HG02852 (cell line): ENCODE measurements at regions not wholly inside any gene's neighbourhood (a gene's known extent, or its start where the extent isn't known, plus 50 kb on each side); places are given as distances from the start of the nearest gene placed in this dataset.
"Not testable (repeated sequence)": the region's sequence is repeated elsewhere in the genome, so short reads cannot be mapped to it uniquely, and the experiment has no call there.

Source experiments
- ATAC-seq: cut with Tn5 transposase; IDR thresholded peaks from one replicate; pipeline ENCODE4 v1.9.1; 2021; ENCODE audit warnings: mild to moderate bottlenecking, moderate library complexity; ENCODE audit not compliant: unreplicated experiment

- not testable (repeated sequence) for ATAC-seq
These were observed 823.5 kb downstream of the TMEM121 start for GRCh38 chr14:106349678-106350457.

GRCh38 chr14:106355007-106355791, 828.8 kb downstream of the TMEM121 start:
- not testable (repeated sequence) for ATAC-seq

GRCh38 chr14:106355881-106356642, 829.7 kb downstream of the TMEM121 start:
- not testable (repeated sequence) for ATAC-seq

GRCh38 chr14:106356643-106356930, 830.2 kb downstream of the TMEM121 start:
- not testable (repeated sequence) for ATAC-seq

GRCh38 chr14:106359157-106359887, 832.9 kb downstream of the TMEM121 start:
- ATAC-seq = not testable (repeated sequence)

- not testable (repeated sequence) for ATAC-seq
These were observed 839.0 kb downstream of the TMEM121 start for GRCh38 chr14:106365371-106365770.

GRCh38 chr14:106365894-106366293, 839.5 kb downstream of the TMEM121 start:
- not testable (repeated sequence) for ATAC-seq

- not testable (repeated sequence) for ATAC-seq
These were observed 840.6 kb downstream of the TMEM121 start for GRCh38 chr14:106366971-106367370.

GRCh38 chr14:106369456-106369855, 843.1 kb downstream of the TMEM121 start:
- not testable (repeated sequence) for ATAC-seq

- ATAC-seq = no peak
These were observed 846.7 kb downstream of the TMEM121 start for GRCh38 chr14:106372870-106373652.

GRCh38 chr14:106373653-106374110, 847.3 kb downstream of the TMEM121 start:
- ATAC-seq = not testable (repeated sequence)

- ATAC-seq = no peak
These were observed 851.0 kb downstream of the TMEM121 start for GRCh38 chr14:106377432-106377831.

- no peak for ATAC-seq
These were observed 851.8 kb downstream of the TMEM121 start for GRCh38 chr14:106378191-106378590.

- ATAC-seq = no peak
These were observed 854.4 kb downstream of the TMEM121 start for GRCh38 chr14:106380740-106381139.

- ATAC-seq = not testable (repeated sequence)
These were observed 862.8 kb downstream of the TMEM121 start for GRCh38 chr14:106389186-106389585.

GRCh38 chr14:106390401-106390800, 864.0 kb downstream of the TMEM121 start:
- no peak for ATAC-seq

- no peak for ATAC-seq
These were observed 864.6 kb downstream of the TMEM121 start for GRCh38 chr14:106390947-106391346.

GRCh38 chr14:106393742-106394141, 867.4 kb downstream of the TMEM121 start:
- ATAC-seq = no peak

- no peak for ATAC-seq
These were observed 869.2 kb downstream of the TMEM121 start for GRCh38 chr14:106395456-106396050.
